ENCODE measurements at regions not wholly inside any gene's neighbourhood (a gene's known extent, or its start where the extent isn't known, plus 50 kb on each side); places are given as distances from the start of the nearest gene placed in this dataset.
"Not testable (repeated sequence)": the region's sequence is repeated elsewhere in the genome, so short reads cannot be mapped to it uniquely, and the experiment has no call there.

GRCh38 chr2:39487398-39488250 is 50.5 kb upstream of the MAP4K3 start:
- peak; percentile 52 for DNase-seq (ENCODE audit: low read depth)

- DNase-seq (ENCODE audit: low read depth): peak; percentile 96
These were observed 51.4 kb upstream of the MAP4K3 start for GRCh38 chr2:39488450-39488849.

GRCh38 chr2:39490586-39490985 is 53.5 kb upstream of the MAP4K3 start:
- DNase-seq (ENCODE audit: low read depth): no peak

GRCh38 chr2:39491653-39492052 is 54.6 kb upstream of the MAP4K3 start:
- no peak for DNase-seq (ENCODE audit: low read depth)

- peak; percentile 96 for DNase-seq (ENCODE audit: low read depth)
These were observed 55.1 kb upstream of the MAP4K3 start for GRCh38 chr2:39492095-39492590.

GRCh38 chr2:39492716-39493115 is 55.6 kb upstream of the MAP4K3 start:
- DNase-seq (ENCODE audit: low read depth): no peak

- DNase-seq (ENCODE audit: low read depth): peak; percentile 96
These were observed 57.7 kb upstream of the MAP4K3 start for GRCh38 chr2:39494784-39495251.

- DNase-seq (ENCODE audit: low read depth): no peak
These were observed 60.2 kb upstream of the MAP4K3 start for GRCh38 chr2:39497082-39497801.

- DNase-seq (ENCODE audit: low read depth): not testable (repeated sequence)
These were observed 61.1 kb upstream of the MAP4K3 start for GRCh38 chr2:39498176-39498575.

GRCh38 chr2:39498786-39499185 is 61.7 kb upstream of the MAP4K3 start:
- no peak for DNase-seq (ENCODE audit: low read depth)

GRCh38 chr2:39499336-39499735 is 62.3 kb upstream of the MAP4K3 start:
- no peak for DNase-seq (ENCODE audit: low read depth)

GRCh38 chr2:39501412-39501811 is 64.3 kb upstream of the MAP4K3 start:
- DNase-seq (ENCODE audit: low read depth): no peak

GRCh38 chr2:39503277-39503676 is 66.2 kb upstream of the MAP4K3 start:
- no peak for DNase-seq (ENCODE audit: low read depth)

GRCh38 chr2:39504790-39505335 is 67.8 kb upstream of the MAP4K3 start:
- DNase-seq (ENCODE audit: low read depth): peak; percentile 95

GRCh38 chr2:39506215-39506614 is 69.1 kb upstream of the MAP4K3 start:
- DNase-seq (ENCODE audit: low read depth): peak; percentile 73

- peak; percentile 82 for DNase-seq (ENCODE audit: low read depth)
These were observed 71.1 kb upstream of the MAP4K3 start for GRCh38 chr2:39508198-39508597.

GRCh38 chr2:39510140-39510539 is 73.1 kb upstream of the MAP4K3 start:
- DNase-seq (ENCODE audit: low read depth): no peak

- DNase-seq (ENCODE audit: low read depth): no peak
These were observed 74.1 kb upstream of the MAP4K3 start for GRCh38 chr2:39511219-39511604.

GRCh38 chr2:39511605-39512433 is 74.7 kb upstream of the MAP4K3 start:
- DNase-seq (ENCODE audit: low read depth): no peak

- no peak for DNase-seq (ENCODE audit: low read depth)
These were observed 75.4 kb upstream of the MAP4K3 start for GRCh38 chr2:39512434-39512935.

- DNase-seq (ENCODE audit: low read depth): no peak
These were observed 75.9 kb upstream of the MAP4K3 start for GRCh38 chr2:39512941-39513340.

All from renal cortical epithelial cell (primary cell).